Activated CD8-positive, alpha-beta memory T cell treated with anti-CD3 and anti-CD28 coated beads, Interleukin-2, amount 10 ng/mL, durations not matched to agents 7 days and 5 days (primary cell): ENCODE measurements at regions not wholly inside any gene's neighbourhood (a gene's known extent, or its start where the extent isn't known, plus 50 kb on each side); places are given as distances from the start of the nearest gene placed in this dataset.

Experiments
- ATAC-seq: fragments of 150-1000 bp; cut with Tn5 transposase; one replicate; pipeline ENCODE4 v1.10.0; 2021; ENCODE audit warnings: moderate library complexity
- CTCF ChIA-PET: fragments of 350-600 bp; sonication (Branson Sonifier 250); formaldehyde crosslinking; loops from one replicate; lab custom pipeline; 2021; ENCODE audit warnings: antibody characterized with exemption; lab: Charles Lee
- DNase-seq: peaks from one replicate; pipeline ENCODE4 v3.0.0-alpha.2; 2020
- H3K27ac Mint-ChIP-seq: one replicate; pipeline ENCODE4 v1.8.0; 2021; ENCODE audit warnings: mild to moderate bottlenecking, mixed read lengths
- H3K27me3 Mint-ChIP-seq: one replicate; pipeline ENCODE4 v1.8.0; 2021; ENCODE audit warnings: mixed read lengths
- H3K36me3 Mint-ChIP-seq: one replicate; pipeline ENCODE4 v1.8.0; 2021; ENCODE audit warnings: mild to moderate bottlenecking, mixed read lengths
- H3K4me1 Mint-ChIP-seq: one replicate; pipeline ENCODE4 v1.8.0; 2021; ENCODE audit warnings: mixed read lengths
- H3K4me3 Mint-ChIP-seq: one replicate; pipeline ENCODE4 v1.8.0; 2021; ENCODE audit warnings: mild to moderate bottlenecking, moderate library complexity, mixed read lengths
- H3K9me3 Mint-ChIP-seq: one replicate; pipeline ENCODE4 v1.8.0; 2022; ENCODE audit warnings: low read depth, mixed read lengths

- Mint-ChIP-seq H3K27me3 (no peaks in the 10 kb centered on the region), H3K4me1 (no peaks in the 10 kb centered on the region), H3K4me3 (no peak overlapping the region), H3K36me3 (no peaks in the 10 kb centered on the region), H3K9me3 (peaks cover 32% of the 10 kb centered on the region), H3K27ac (no peak overlapping the region)
- ATAC-seq = no peak
- CTCF ChIA-PET = no interaction called here
- DNase-seq = no peak
Observed at GRCh38 chr16:6956511-6956910, 376.1 kb upstream of the RBFOX1 start.

DNA sequence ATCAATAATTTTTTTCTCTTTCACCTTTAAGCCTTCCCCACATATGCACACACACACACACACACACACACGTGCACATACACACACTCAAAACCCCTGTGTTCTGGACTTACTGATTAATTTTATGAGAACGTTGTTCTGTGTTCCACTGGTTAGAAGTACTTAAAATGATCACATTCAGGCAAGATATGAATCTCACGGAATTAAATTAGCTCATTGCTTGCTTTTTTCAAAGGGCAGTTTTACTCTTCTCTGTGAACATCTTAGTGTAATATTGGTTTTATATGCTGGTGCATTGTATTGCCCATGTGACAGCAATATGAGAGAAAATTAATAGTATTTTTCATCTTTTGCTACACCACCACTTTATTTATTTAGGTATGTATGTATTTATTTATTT, 377.3 kb upstream of the RBFOX1 start:
- ATAC-seq (no peak), DNase-seq (no peak)
- CTCF ChIA-PET = no interaction called here
- Mint-ChIP-seq H3K9me3 (peaks cover 29% of the 10 kb centered on the region), H3K27ac (no peak overlapping the region), H3K27me3 (no peaks in the 10 kb centered on the region), H3K4me1 (no peaks in the 10 kb centered on the region), H3K36me3 (no peaks in the 10 kb centered on the region), H3K4me3 (no peak overlapping the region)

- Mint-ChIP-seq H3K4me1 (no peaks in the 10 kb centered on the region), H3K27me3 (no peaks in the 10 kb centered on the region), H3K36me3 (no peaks in the 10 kb centered on the region), H3K9me3 (peaks cover 27% of the 10 kb centered on the region), H3K4me3 (no peak overlapping the region), H3K27ac (no peak overlapping the region)
- no peak for DNase-seq
- CTCF ChIA-PET = no interaction called here
- no peak for ATAC-seq
Observed at GRCh38 chr16:6949240-6949639, 383.4 kb upstream of the RBFOX1 start.

DNA sequence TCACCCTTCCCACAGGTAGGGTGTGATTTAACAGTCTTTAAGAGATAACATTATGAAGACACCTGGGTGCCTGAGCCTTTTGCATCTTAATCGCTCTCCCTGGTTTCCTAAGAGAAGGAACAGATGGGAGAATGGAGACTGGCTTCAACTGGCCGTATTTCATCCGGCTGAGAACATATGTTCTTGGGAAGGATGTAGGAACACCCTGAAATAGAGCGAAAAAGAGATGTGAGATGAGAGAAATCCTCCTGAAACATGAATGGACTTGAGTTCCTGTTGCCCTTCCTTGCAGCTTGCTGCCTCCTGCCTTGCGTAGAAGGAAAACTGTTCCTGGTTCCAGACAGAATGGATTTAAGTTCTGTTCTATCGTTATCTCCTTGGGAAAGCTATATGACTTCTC, 385.4 kb upstream of the RBFOX1 start:
- ATAC-seq (no peak), DNase-seq (no peak)
- Mint-ChIP-seq H3K9me3 (peaks cover 25% of the 10 kb centered on the region), H3K27ac (no peak overlapping the region), H3K4me1 (no peaks in the 10 kb centered on the region), H3K4me3 (no peak overlapping the region), H3K27me3 (no peaks in the 10 kb centered on the region), H3K36me3 (no peaks in the 10 kb centered on the region)
- CTCF ChIA-PET = no interaction called here

DNA sequence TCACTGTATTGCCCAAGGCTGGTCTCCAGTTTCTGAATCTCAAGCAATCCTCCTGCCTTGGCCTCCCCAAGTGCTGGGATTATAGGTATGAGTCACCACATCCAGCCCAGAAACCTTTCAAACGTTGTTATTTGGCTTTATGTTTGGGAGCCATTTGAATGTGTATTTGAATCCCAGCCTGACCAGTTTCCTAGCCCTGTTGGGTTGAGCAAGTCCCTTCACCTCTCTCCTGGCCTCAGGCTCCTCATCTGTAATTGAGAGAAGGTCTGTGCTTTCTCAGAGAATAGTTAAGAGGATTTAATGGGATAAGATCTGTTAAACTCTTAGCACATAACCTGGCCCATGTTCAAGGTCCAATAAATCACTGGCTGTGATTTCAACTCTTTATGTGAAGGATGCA, 385.8 kb upstream of the RBFOX1 start:
- no peak overlapping the region for H3K4me3 Mint-ChIP-seq

GRCh38 chr16:6946106-6946505, 386.5 kb upstream of the RBFOX1 start:
- H3K4me3 Mint-ChIP-seq = no peak overlapping the region
- no peaks in the 10 kb centered on the region for H3K36me3 Mint-ChIP-seq
- ATAC-seq = no peak
- no peak overlapping the region for H3K27ac Mint-ChIP-seq
- DNase-seq = no peak
- H3K27me3 Mint-ChIP-seq = no peaks in the 10 kb centered on the region
- peaks cover 26% of the 10 kb centered on the region for H3K9me3 Mint-ChIP-seq
- H3K4me1 Mint-ChIP-seq = no peaks in the 10 kb centered on the region
- CTCF ChIA-PET = no interaction called here

More for the DNA sequence above, 385.8 kb upstream of the RBFOX1 start:
- no peak for DNase-seq
- Mint-ChIP-seq H3K4me1 (no peaks in the 10 kb centered on the region), H3K36me3 (no peaks in the 10 kb centered on the region), H3K27ac (no peak overlapping the region), H3K27me3 (no peaks in the 10 kb centered on the region), H3K9me3 (peaks cover 26% of the 10 kb centered on the region)
- CTCF ChIA-PET = no interaction called here
- ATAC-seq = no peak

- H3K4me3 Mint-ChIP-seq = no peak overlapping the region
- H3K9me3 Mint-ChIP-seq = peaks cover 21% of the 10 kb centered on the region
- H3K27ac Mint-ChIP-seq = no peak overlapping the region
- no peaks in the 10 kb centered on the region for H3K4me1 Mint-ChIP-seq
- CTCF ChIA-PET = no interaction called here
- no peaks in the 10 kb centered on the region for H3K27me3 Mint-ChIP-seq
- DNase-seq (no peak), ATAC-seq (no peak)
- no peaks in the 10 kb centered on the region for H3K36me3 Mint-ChIP-seq
Observed at GRCh38 chr16:6940968-6941367, 391.7 kb upstream of the RBFOX1 start.

DNA sequence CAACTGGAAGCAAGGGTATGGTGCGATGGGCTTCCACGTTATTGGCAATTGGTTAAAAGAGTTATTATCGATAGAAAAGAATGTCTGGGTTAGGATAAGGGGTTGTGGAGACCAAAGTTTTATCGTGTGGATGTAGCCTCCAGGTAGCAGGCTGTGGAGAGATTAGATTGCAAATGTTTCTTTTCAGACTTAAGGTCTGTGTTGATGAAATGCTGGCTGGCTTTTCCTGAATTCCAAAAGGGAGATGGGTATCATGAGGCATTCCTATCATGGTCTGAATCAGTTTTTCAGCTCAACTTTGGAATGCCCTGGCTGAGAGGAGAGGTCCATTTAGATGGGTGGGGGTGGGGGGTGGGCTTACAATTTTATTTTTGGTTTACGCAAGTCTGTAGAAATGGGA, 395.0 kb upstream of the RBFOX1 start:
- Mint-ChIP-seq H3K4me3 (no peak overlapping the region), H3K36me3 (no peaks in the 10 kb centered on the region), H3K4me1 (no peaks in the 10 kb centered on the region), H3K27me3 (no peaks in the 10 kb centered on the region), H3K9me3 (peaks cover 23% of the 10 kb centered on the region), H3K27ac (no peak overlapping the region)
- no peak for ATAC-seq
- DNase-seq = no peak
- CTCF ChIA-PET = no interaction called here

DNA sequence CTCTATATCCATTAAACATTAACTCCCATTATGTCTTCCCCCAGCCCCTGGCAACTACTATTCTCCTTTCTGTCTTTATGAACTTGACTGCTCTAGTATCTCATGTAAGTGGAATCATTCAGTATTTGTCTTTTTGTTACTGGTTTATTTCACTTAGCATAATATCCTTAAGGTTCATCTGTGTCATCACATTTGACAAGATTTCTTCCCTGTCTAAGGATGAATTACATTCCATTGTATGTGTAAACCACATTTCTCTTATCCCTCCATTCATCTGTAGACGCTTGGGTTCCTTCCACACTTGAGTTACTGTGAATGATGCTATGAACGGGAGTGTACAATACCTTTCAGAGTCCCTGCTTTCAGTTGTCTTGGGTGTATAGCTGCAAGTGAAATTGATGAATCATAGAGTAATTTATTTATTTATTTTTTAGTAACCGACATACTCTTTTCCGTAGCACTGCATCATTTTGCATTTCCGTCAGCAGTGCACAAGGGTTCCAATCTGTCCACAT, 399.7 kb upstream of the RBFOX1 start:
- H3K9me3 Mint-ChIP-seq = peaks cover 16% of the 10 kb centered on the region
- ATAC-seq = no peak
- CTCF ChIA-PET = no interaction called here
- no peak for DNase-seq
- H3K4me1 Mint-ChIP-seq = no peaks in the 10 kb centered on the region
- no peaks in the 10 kb centered on the region for H3K36me3 Mint-ChIP-seq
- H3K27me3 Mint-ChIP-seq = no peaks in the 10 kb centered on the region
- H3K27ac Mint-ChIP-seq = no peak overlapping the region
- no peak overlapping the region for H3K4me3 Mint-ChIP-seq

GRCh38 chr16:6929868-6930267, 402.8 kb upstream of the RBFOX1 start:
- ATAC-seq (no peak), DNase-seq (no peak)
- H3K36me3 Mint-ChIP-seq = no peaks in the 10 kb centered on the region
- no peaks in the 10 kb centered on the region for H3K4me1 Mint-ChIP-seq
- H3K27me3 Mint-ChIP-seq = no peaks in the 10 kb centered on the region
- no peak overlapping the region for H3K27ac Mint-ChIP-seq
- peaks cover 2% of the 10 kb centered on the region for H3K9me3 Mint-ChIP-seq
- CTCF ChIA-PET = no interaction called here
- H3K4me3 Mint-ChIP-seq = no peak overlapping the region

GRCh38 chr16:6926762-6927161, 405.9 kb upstream of the RBFOX1 start:
- H3K27me3 Mint-ChIP-seq = no peaks in the 10 kb centered on the region
- DNase-seq (no peak), ATAC-seq (no peak)
- no peaks in the 10 kb centered on the region for H3K36me3 Mint-ChIP-seq
- no peaks in the 10 kb centered on the region for H3K4me1 Mint-ChIP-seq
- no peak overlapping the region for H3K27ac Mint-ChIP-seq
- H3K9me3 Mint-ChIP-seq = peaks cover 11% of the 10 kb centered on the region
- CTCF ChIA-PET = no interaction called here
- no peak overlapping the region for H3K4me3 Mint-ChIP-seq

GRCh38 chr16:6926341-6926740, 406.3 kb upstream of the RBFOX1 start:
- DNase-seq = no peak
- Mint-ChIP-seq H3K27ac (no peak overlapping the region), H3K36me3 (no peaks in the 10 kb centered on the region), H3K4me3 (no peak overlapping the region), H3K27me3 (no peaks in the 10 kb centered on the region), H3K9me3 (peaks cover 13% of the 10 kb centered on the region), H3K4me1 (no peaks in the 10 kb centered on the region)
- CTCF ChIA-PET = no interaction called here
- ATAC-seq = no peak

DNA sequence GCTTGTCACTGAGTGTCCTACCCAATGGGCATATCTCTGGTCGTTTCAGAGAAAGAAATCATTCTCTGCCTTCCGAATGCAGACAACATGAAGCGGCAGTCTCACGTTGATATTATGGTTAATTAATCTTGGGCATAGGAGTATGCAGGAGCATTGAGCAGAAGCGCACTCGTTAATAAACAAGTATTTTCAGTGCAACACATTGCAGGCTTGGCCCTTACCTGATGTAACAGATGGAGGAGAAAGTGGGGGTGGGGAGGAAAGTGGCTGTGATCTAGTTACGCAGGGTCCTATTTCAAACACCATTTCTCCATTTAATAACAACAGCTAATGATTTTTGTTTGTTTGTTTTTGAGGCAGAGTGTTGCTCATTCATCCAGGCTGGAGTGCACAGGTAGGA, 414.0 kb upstream of the RBFOX1 start:
- peaks cover 27% of the 10 kb centered on the region for H3K9me3 Mint-ChIP-seq
- H3K4me3 Mint-ChIP-seq = no peak overlapping the region
- no peaks in the 10 kb centered on the region for H3K4me1 Mint-ChIP-seq
- H3K27ac Mint-ChIP-seq = no peak overlapping the region
- no peak for DNase-seq
- H3K36me3 Mint-ChIP-seq = no peaks in the 10 kb centered on the region
- CTCF ChIA-PET = no interaction called here
- H3K27me3 Mint-ChIP-seq = no peaks in the 10 kb centered on the region
- ATAC-seq = no peak

- no peak for ATAC-seq
- H3K4me3 Mint-ChIP-seq = no peak overlapping the region
- CTCF ChIA-PET = no interaction called here
- no peaks in the 10 kb centered on the region for H3K27me3 Mint-ChIP-seq
- H3K9me3 Mint-ChIP-seq = peaks cover 23% of the 10 kb centered on the region
- H3K4me1 Mint-ChIP-seq = no peaks in the 10 kb centered on the region
- H3K27ac Mint-ChIP-seq = no peak overlapping the region
- no peak for DNase-seq
- H3K36me3 Mint-ChIP-seq = no peaks in the 10 kb centered on the region
Observed at GRCh38 chr16:6916946-6917345, 415.7 kb upstream of the RBFOX1 start.

- Mint-ChIP-seq H3K36me3 (no peaks in the 10 kb centered on the region), H3K27ac (no peak overlapping the region), H3K4me3 (no peak overlapping the region), H3K4me1 (no peaks in the 10 kb centered on the region), H3K27me3 (no peaks in the 10 kb centered on the region), H3K9me3 (peaks cover 26% of the 10 kb centered on the region)
- CTCF ChIA-PET = no interaction called here
- DNase-seq = no peak
- ATAC-seq = no peak
Observed at GRCh38 chr16:6913566-6913965, 419.1 kb upstream of the RBFOX1 start.
